ENCODE measurements at regions not wholly inside any gene's neighbourhood (a gene's known extent, or its start where the extent isn't known, plus 50 kb on each side); places are given as distances from the start of the nearest gene placed in this dataset.

- Histone ChIP-seq H3K27me3 (ENCODE audit: control insufficient read depth in 5 of 5, insufficient read depth in 4 of 5, low read length in 5 of 5) (no peaks in the 10 kb centered on the region), H3K4me3 (ENCODE audit: low read depth in 1 of 5, low read length in 5 of 5) (no peak overlapping the region), H3K9me3 (ENCODE audit: control insufficient read depth in 5 of 5, low read length in 5 of 5) (peaks cover 0 to 20% (median 7%) of the 10 kb centered on the region in 5 donors), H3K36me3 (ENCODE audit: control insufficient read depth in 5 of 5, insufficient read depth in 5 of 5, low read length in 5 of 5) (no peaks in the 10 kb centered on the region), H3K27ac (ENCODE audit: low read depth, low read length) (no peak overlapping the region), H3K9ac (ENCODE audit: low read length in 5 of 5) (no peak overlapping the region), H3K4me1 (ENCODE audit: control insufficient read depth in 5 of 5, insufficient read depth in 5 of 5, low read length in 5 of 5) (peaks cover 0 to 4% (median 0%) of the 10 kb centered on the region in 5 donors)
Observed at GRCh38 chr22:49576241-49577141, 251.2 kb downstream of the BRD1 start.

- no peak overlapping the region for H3K4me3 ChIP-seq (ENCODE audit: low read depth in 1 of 5, low read length in 5 of 5)
- no peaks in the 10 kb centered on the region for H3K36me3 ChIP-seq (ENCODE audit: control insufficient read depth in 5 of 5, insufficient read depth in 5 of 5, low read length in 5 of 5)
- no peak overlapping the region for H3K27ac ChIP-seq (ENCODE audit: low read depth, low read length)
- H3K27me3 ChIP-seq (ENCODE audit: control insufficient read depth in 5 of 5, insufficient read depth in 4 of 5, low read length in 5 of 5) = no peaks in the 10 kb centered on the region
- peaks cover 0 to 15% (median 7%) of the 10 kb centered on the region in 5 donors for H3K9me3 ChIP-seq (ENCODE audit: control insufficient read depth in 5 of 5, low read length in 5 of 5)
- peaks cover 0 to 4% (median 0%) of the 10 kb centered on the region in 5 donors for H3K4me1 ChIP-seq (ENCODE audit: control insufficient read depth in 5 of 5, insufficient read depth in 5 of 5, low read length in 5 of 5)
- H3K9ac ChIP-seq (ENCODE audit: low read length in 5 of 5) = no peak overlapping the region
Observed at GRCh38 chr22:49575703-49576081, 252.0 kb downstream of the BRD1 start.

GRCh38 chr22:49574881-49575702 lies 252.6 kb downstream of the BRD1 start:
- no peak overlapping the region for H3K27ac ChIP-seq (ENCODE audit: low read depth, low read length)
- peaks cover 0 to 9% (median 2%) of the 10 kb centered on the region in 5 donors for H3K9me3 ChIP-seq (ENCODE audit: control insufficient read depth in 5 of 5, low read length in 5 of 5)
- no peaks in the 10 kb centered on the region for H3K36me3 ChIP-seq (ENCODE audit: control insufficient read depth in 5 of 5, insufficient read depth in 5 of 5, low read length in 5 of 5)
- peak overlapping the region in 2 of 5 donors; percentile 4 to 38 for H3K4me3 ChIP-seq (ENCODE audit: low read depth in 1 of 5, low read length in 5 of 5)
- H3K27me3 ChIP-seq (ENCODE audit: control insufficient read depth in 5 of 5, insufficient read depth in 4 of 5, low read length in 5 of 5) = peaks cover 0 to 2% (median 0%) of the 10 kb centered on the region in 5 donors
- no peak overlapping the region for H3K9ac ChIP-seq (ENCODE audit: low read length in 5 of 5)
- H3K4me1 ChIP-seq (ENCODE audit: control insufficient read depth in 5 of 5, insufficient read depth in 5 of 5, low read length in 5 of 5) = peaks cover 0 to 4% (median 0%) of the 10 kb centered on the region in 5 donors

- peaks cover 0 to 3% (median 0%) of the 10 kb centered on the region in 5 donors for H3K27me3 ChIP-seq (ENCODE audit: control insufficient read depth in 5 of 5, insufficient read depth in 4 of 5, low read length in 5 of 5)
- no peaks in the 10 kb centered on the region for H3K36me3 ChIP-seq (ENCODE audit: control insufficient read depth in 5 of 5, insufficient read depth in 5 of 5, low read length in 5 of 5)
- no peak overlapping the region for H3K4me3 ChIP-seq (ENCODE audit: low read depth in 1 of 5, low read length in 5 of 5)
- no peak overlapping the region for H3K9ac ChIP-seq (ENCODE audit: low read length in 5 of 5)
- H3K27ac ChIP-seq (ENCODE audit: low read depth, low read length) = no peak overlapping the region
- peaks cover 0 to 4% (median 0%) of the 10 kb centered on the region in 5 donors for H3K4me1 ChIP-seq (ENCODE audit: control insufficient read depth in 5 of 5, insufficient read depth in 5 of 5, low read length in 5 of 5)
- peaks cover 0 to 5% (median 0%) of the 10 kb centered on the region in 5 donors for H3K9me3 ChIP-seq (ENCODE audit: control insufficient read depth in 5 of 5, low read length in 5 of 5)
Observed at GRCh38 chr22:49574205-49574880, 253.3 kb downstream of the BRD1 start.

GRCh38 chr22:49573109-49573765 lies 254.4 kb downstream of the BRD1 start:
- H3K36me3 ChIP-seq (ENCODE audit: control insufficient read depth in 5 of 5, insufficient read depth in 5 of 5, low read length in 5 of 5) = no peaks in the 10 kb centered on the region
- H3K4me1 ChIP-seq (ENCODE audit: control insufficient read depth in 5 of 5, insufficient read depth in 5 of 5, low read length in 5 of 5) = peaks cover 0 to 4% (median 0%) of the 10 kb centered on the region in 5 donors
- peaks cover 0 to 3% (median 0%) of the 10 kb centered on the region in 5 donors for H3K27me3 ChIP-seq (ENCODE audit: control insufficient read depth in 5 of 5, insufficient read depth in 4 of 5, low read length in 5 of 5)
- H3K9me3 ChIP-seq (ENCODE audit: control insufficient read depth in 5 of 5, low read length in 5 of 5) = no peaks in the 10 kb centered on the region
- H3K27ac ChIP-seq (ENCODE audit: low read depth, low read length) = no peak overlapping the region
- no peak overlapping the region for H3K4me3 ChIP-seq (ENCODE audit: low read depth in 1 of 5, low read length in 5 of 5)
- no peak overlapping the region for H3K9ac ChIP-seq (ENCODE audit: low read length in 5 of 5)

- peaks cover 0 to 4% (median 2%) of the 10 kb centered on the region in 5 donors for H3K4me1 ChIP-seq (ENCODE audit: control insufficient read depth in 5 of 5, insufficient read depth in 5 of 5, low read length in 5 of 5)
- no peaks in the 10 kb centered on the region for H3K9me3 ChIP-seq (ENCODE audit: control insufficient read depth in 5 of 5, low read length in 5 of 5)
- no peak overlapping the region for H3K4me3 ChIP-seq (ENCODE audit: low read depth in 1 of 5, low read length in 5 of 5)
- no peaks in the 10 kb centered on the region for H3K36me3 ChIP-seq (ENCODE audit: control insufficient read depth in 5 of 5, insufficient read depth in 5 of 5, low read length in 5 of 5)
- no peak overlapping the region for H3K27ac ChIP-seq (ENCODE audit: low read depth, low read length)
- no peak overlapping the region for H3K9ac ChIP-seq (ENCODE audit: low read length in 5 of 5)
- H3K27me3 ChIP-seq (ENCODE audit: control insufficient read depth in 5 of 5, insufficient read depth in 4 of 5, low read length in 5 of 5) = peaks cover 0 to 3% (median 0%) of the 10 kb centered on the region in 5 donors
Observed at GRCh38 chr22:49571326-49571725, 256.3 kb downstream of the BRD1 start.

GRCh38 chr22:49570032-49570848 lies 257.4 kb downstream of the BRD1 start:
- H3K27ac ChIP-seq (ENCODE audit: low read depth, low read length) = no peak overlapping the region
- no peaks in the 10 kb centered on the region for H3K9me3 ChIP-seq (ENCODE audit: control insufficient read depth in 5 of 5, low read length in 5 of 5)
- H3K9ac ChIP-seq (ENCODE audit: low read length in 5 of 5) = no peak overlapping the region
- no peaks in the 10 kb centered on the region for H3K36me3 ChIP-seq (ENCODE audit: control insufficient read depth in 5 of 5, insufficient read depth in 5 of 5, low read length in 5 of 5)
- H3K27me3 ChIP-seq (ENCODE audit: control insufficient read depth in 5 of 5, insufficient read depth in 4 of 5, low read length in 5 of 5) = peaks cover 0 to 5% (median 2%) of the 10 kb centered on the region in 5 donors
- H3K4me3 ChIP-seq (ENCODE audit: low read depth in 1 of 5, low read length in 5 of 5) = no peak overlapping the region
- H3K4me1 ChIP-seq (ENCODE audit: control insufficient read depth in 5 of 5, insufficient read depth in 5 of 5, low read length in 5 of 5) = peaks cover 0 to 4% (median 2%) of the 10 kb centered on the region in 5 donors

GRCh38 chr22:49569286-49570031 lies 258.2 kb downstream of the BRD1 start:
- Histone ChIP-seq H3K4me3 (ENCODE audit: low read depth in 1 of 5, low read length in 5 of 5) (no peak overlapping the region), H3K4me1 (ENCODE audit: control insufficient read depth in 5 of 5, insufficient read depth in 5 of 5, low read length in 5 of 5) (peaks cover 0 to 2% (median 0%) of the 10 kb centered on the region in 5 donors), H3K9me3 (ENCODE audit: control insufficient read depth in 5 of 5, low read length in 5 of 5) (no peaks in the 10 kb centered on the region), H3K9ac (ENCODE audit: low read length in 5 of 5) (no peak overlapping the region), H3K27me3 (ENCODE audit: control insufficient read depth in 5 of 5, insufficient read depth in 4 of 5, low read length in 5 of 5) (peaks cover 0 to 9% (median 4%) of the 10 kb centered on the region in 5 donors), H3K36me3 (ENCODE audit: control insufficient read depth in 5 of 5, insufficient read depth in 5 of 5, low read length in 5 of 5) (no peaks in the 10 kb centered on the region), H3K27ac (ENCODE audit: low read depth, low read length) (no peak overlapping the region)
